ENCODE measurements at regions not wholly inside any gene's neighbourhood (a gene's known extent, or its start where the extent isn't known, plus 50 kb on each side); places are given as distances from the start of the nearest gene placed in this dataset.

DNA sequence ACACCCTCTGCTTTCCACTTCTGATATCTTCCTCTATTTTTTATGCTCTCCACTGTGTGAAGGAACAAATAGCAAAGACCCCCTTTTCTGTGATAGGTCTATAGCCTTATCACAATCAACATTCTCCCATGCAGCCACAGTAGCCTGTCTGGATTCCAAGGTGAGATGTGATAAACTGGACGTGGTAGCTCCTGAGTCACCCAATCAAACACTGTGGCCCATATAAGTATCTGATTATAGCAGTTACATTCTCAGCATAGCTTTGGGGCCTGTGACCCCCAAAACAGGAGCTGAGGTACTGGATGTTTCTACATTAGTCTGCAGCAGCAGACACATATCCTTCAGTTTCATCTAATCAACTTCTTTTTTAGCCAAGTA is 172.7 kb upstream of the IGFBP7 start:
- no peaks in the 10 kb centered on the region for H3K9me3 ChIP-seq (replicated peaks; ENCODE audit: control insufficient read depth, insufficient read depth, low read length)
- ChIA-PET POLR2A (no interaction called here), CTCF (interaction anchor here (1.2 kb wide), 1 partner anchor 9 kb away, joined by 3 read pairs; no protein-coding TSS in a partner anchor)
- dilution Hi-C loops (cut with MboI; ENCODE audit: extremely low pct_ligation_motif_present, low sequenced_read_pairs) (no loop called here), intact Hi-C loops (cut with micrococcal nuclease) (no loop called here)
- no peak overlapping the region for H3K4me3 ChIP-seq (replicated peaks in 1 of 3; ENCODE audit: insufficient read depth in 1 of 3, low read depth in 1 of 3, low read length in 3 of 3)
- H2AFZ ChIP-seq (ENCODE audit: low read depth, low read length): no peak overlapping the region
- no peak for DNase-seq (ENCODE audit: low read depth, low spot score)
- no peaks in the 10 kb centered on the region for H3K9me1 ChIP-seq (replicated peaks; ENCODE audit: control insufficient read depth, extremely low read depth, insufficient read depth, low read length)
- H4K20me1 ChIP-seq (replicated peaks; ENCODE audit: control insufficient read depth, extremely low read depth, insufficient read depth, low read length): no peaks in the 10 kb centered on the region
- H3K27ac ChIP-seq (ENCODE audit: insufficient read depth, low read depth, low read length): no peak overlapping the region
- no peak for FAIRE-seq
- no peaks in the 10 kb centered on the region for H3K4me1 ChIP-seq (ENCODE audit: control insufficient read depth, extremely low read depth, insufficient read depth, low read length)
- no peak overlapping the region for H3K9ac ChIP-seq (replicated peaks; ENCODE audit: extremely low read depth, insufficient read depth, low read length)
- H3K4me2 ChIP-seq (ENCODE audit: insufficient read depth, low read length): no peak overlapping the region
- no peaks in the 10 kb centered on the region for H3K79me2 ChIP-seq (ENCODE audit: control insufficient read depth, insufficient read depth, low read length)
- no peaks in the 10 kb centered on the region for H3K36me3 ChIP-seq (ENCODE audit: control insufficient read depth in 2 of 2, extremely low read depth in 1 of 2, insufficient read depth in 2 of 2, low read length in 2 of 2)
- H3K27me3 ChIP-seq (ENCODE audit: control insufficient read depth in 2 of 2, insufficient read depth in 2 of 2, low read length in 2 of 2): peaks cover 0 to 2% of the 10 kb centered on the region in 2 experiments
- no TSS peak for BruUV-seq (replicated peaks)
- TF ChIP-seq FOS (IDR thresholded peaks at IDR 0.05; ENCODE audit: borderline replicate concordance, insufficient read depth, low read length) (no peak), POLR2A (IDR thresholded peaks at IDR 0.05; ENCODE audit: low read depth, low read length) (no peak), GATA2 (IDR thresholded peaks at IDR 0.05; ENCODE audit: insufficient read depth, insufficient read length, low read depth, low read length) (no peak), EZH2 (IDR thresholded peaks at IDR 0.05; ENCODE audit: borderline replicate concordance, low read depth, low read length, severe bottlenecking) (no peak), JUN (IDR thresholded peaks at IDR 0.05; ENCODE audit: borderline replicate concordance, insufficient read depth, insufficient read length, low read depth) (no peak), MYC (IDR thresholded peaks at IDR 0.05; ENCODE audit: low read depth, low read length) (no peak), POLR2AphosphoS5 (IDR thresholded peaks at IDR 0.05; ENCODE audit: insufficient read depth, low read depth, low read length) (no peak)
- TF ChIP-seq, protein P1, sequence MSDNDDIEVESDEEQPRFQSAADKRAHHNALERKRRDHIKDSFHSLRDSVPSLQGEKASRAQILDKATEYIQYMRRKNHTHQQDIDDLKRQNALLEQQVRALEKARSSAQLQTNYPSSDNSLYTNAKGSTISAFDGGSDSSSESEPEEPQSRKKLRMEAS (IDR thresholded peaks at IDR 0.05; ENCODE audit: insufficient read depth, insufficient read length): no peak
- TF ChIP-seq, protein P2, sequence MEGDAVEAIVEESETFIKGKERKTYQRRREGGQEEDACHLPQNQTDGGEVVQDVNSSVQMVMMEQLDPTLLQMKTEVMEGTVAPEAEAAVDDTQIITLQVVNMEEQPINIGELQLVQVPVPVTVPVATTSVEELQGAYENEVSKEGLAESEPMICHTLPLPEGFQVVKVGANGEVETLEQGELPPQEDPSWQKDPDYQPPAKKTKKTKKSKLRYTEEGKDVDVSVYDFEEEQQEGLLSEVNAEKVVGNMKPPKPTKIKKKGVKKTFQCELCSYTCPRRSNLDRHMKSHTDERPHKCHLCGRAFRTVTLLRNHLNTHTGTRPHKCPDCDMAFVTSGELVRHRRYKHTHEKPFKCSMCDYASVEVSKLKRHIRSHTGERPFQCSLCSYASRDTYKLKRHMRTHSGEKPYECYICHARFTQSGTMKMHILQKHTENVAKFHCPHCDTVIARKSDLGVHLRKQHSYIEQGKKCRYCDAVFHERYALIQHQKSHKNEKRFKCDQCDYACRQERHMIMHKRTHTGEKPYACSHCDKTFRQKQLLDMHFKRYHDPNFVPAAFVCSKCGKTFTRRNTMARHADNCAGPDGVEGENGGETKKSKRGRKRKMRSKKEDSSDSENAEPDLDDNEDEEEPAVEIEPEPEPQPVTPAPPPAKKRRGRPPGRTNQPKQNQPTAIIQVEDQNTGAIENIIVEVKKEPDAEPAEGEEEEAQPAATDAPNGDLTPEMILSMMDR (IDR thresholded peaks at IDR 0.05; ENCODE audit: extremely low read depth in 1 of 2, insufficient read depth in 1 of 2, low read depth in 1 of 2, low read length in 2 of 2): no peak

Data from endothelial cell of umbilical vein (primary cell).